GM18951 (cell line): ENCODE measurements at regions not wholly inside any gene's neighbourhood (a gene's known extent, or its start where the extent isn't known, plus 50 kb on each side); places are given as distances from the start of the nearest gene placed in this dataset.
"Not testable (repeated sequence)": the region's sequence is repeated elsewhere in the genome, so short reads cannot be mapped to it uniquely, and the experiment has no call there.

ENCODE experiments used
- POLR2A ChIP-seq: IDR thresholded peaks from 4 replicates; pipeline ENCODE4 v1.6.1; 2011; ENCODE audit warnings: mild to moderate bottlenecking; ENCODE audit not compliant: insufficient read length, insufficient read depth; ENCODE audit errors: extremely low read depth
- in situ Hi-C: fragments of 300-500 bp; cut with MboI; formaldehyde crosslinking; loops from one replicate; pipeline ENCODE4 v1.12.0; 2022; ENCODE audit warnings: low sequenced_read_pairs, mixed read lengths, inconsistent platforms; ENCODE audit not compliant: unreplicated experiment

DNA sequence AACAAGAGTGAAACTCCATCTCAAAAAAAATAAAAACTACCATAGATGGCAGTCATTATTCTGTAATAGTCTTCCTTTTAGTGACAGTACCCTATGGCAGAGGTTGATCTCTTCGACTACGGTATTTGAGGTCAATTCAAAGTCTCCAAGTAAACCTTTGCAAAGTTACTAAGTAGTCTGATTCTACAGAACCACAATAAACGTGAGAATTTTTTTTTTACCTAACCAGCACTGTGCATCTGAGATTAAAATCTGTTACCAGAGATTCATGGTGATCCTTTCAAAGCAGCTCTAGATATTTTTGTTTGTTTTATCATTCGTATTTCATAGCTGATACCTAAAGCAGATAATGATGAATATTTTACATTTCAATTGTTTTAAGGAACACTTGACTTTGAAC is 86.6 kb upstream of the CHD2 start:
- TF ChIP-seq POLR2A: no peak
- in situ Hi-C loops: no loop called here

DNA sequence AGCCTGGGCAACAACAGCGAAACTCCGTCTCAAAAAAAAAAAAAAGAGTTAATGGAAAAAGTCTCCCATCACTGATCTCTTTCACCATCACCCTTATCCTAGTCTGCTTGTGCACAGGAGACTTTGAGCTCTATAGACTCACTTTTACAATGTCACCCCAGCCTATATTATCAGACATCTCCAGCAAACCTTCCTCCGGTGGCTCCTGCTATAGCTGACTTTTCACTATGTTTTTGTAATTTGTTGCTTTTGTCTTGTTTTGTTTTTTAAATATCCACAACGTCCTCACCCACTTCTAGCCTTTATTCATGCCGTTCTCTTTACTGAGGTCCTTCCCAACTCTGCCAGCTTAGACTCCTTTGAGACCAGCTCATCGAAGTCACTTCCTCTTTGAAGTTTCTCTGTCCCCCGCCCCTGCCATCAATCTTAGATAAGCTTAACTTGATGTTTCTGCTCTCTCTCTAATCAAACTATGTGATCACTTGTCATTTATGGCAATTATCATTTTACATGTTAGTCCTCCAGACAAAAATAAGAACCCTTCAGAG is 82.7 kb upstream of the CHD2 start:
- no peak for TF ChIP-seq POLR2A
- in situ Hi-C loops: no loop called here

DNA sequence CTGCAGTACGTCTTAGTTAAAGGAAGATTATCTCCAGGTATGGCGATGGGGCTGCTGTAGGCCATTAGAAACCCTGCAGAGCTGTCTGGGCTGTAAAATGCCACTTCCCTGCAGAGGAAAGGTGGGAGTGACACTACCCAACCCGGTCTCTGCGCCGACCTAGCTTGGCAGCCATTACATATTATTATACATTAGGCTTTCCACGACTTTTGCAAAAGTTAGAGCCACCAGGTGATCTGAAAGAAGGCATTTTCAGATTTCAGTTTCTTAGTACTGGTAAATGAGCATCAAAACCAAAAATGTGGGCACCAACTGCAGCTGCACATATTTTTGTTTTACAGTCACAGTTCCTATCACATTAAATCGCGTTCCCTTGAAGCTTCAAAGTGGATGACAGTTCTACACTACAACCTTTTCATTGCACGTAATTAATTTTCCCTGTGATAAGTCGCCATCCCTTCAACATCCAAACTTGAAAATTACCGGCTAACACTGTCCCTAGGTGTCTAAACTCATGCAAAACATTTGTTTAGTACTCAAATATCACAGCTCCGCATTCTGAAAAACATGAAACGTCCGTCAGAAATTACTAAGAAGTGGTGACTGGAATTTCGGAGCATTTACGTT is 81.4 kb upstream of the CHD2 start:
- in situ Hi-C loops: no loop called here
- TF ChIP-seq POLR2A: no peak

DNA sequence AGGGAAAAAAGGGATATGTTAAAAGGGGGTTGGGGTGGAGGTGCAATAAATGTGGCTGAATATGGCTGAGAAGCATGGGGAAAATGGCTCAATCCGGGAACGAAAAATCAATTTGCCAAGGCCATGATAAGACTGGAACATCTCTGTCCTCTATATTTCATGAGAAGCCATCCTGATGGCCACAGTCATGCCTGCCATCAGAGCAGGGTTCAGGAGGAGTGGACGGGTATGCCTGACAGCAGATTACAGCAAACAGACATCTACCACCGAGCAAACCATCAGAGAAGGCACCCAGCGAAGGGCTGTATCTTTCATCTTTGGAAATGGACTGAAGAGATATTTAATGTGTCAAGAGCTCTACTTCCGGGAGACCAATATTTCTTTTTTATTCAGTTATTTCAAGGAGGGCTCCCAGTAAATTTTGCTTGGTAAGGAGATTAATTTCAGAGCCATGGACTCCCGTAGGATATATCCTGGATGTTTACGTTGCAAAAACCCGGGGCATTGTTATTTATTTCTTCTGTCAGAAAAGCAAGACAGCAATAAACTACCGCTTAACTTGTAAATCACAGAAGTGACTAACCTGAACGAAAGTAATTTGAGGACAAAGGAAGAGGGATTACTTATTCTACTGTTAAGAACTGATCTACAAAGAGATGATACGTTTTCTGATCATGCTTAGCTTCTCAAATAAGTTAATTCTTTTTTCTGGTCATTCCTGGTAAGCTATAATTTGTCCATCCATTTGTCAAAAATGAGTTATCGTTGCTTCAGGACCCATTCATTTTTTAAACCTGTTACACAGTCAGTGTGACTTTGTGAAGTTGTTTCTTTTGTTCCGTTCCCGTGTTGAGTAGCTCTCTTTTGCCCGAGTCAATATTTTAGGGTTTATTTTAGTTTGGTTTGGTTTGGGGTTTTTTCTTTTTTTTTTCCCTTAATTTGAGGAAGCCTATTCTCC is 80.6 kb upstream of the CHD2 start:
- no peak for TF ChIP-seq POLR2A
- in situ Hi-C loops: no loop called here

DNA sequence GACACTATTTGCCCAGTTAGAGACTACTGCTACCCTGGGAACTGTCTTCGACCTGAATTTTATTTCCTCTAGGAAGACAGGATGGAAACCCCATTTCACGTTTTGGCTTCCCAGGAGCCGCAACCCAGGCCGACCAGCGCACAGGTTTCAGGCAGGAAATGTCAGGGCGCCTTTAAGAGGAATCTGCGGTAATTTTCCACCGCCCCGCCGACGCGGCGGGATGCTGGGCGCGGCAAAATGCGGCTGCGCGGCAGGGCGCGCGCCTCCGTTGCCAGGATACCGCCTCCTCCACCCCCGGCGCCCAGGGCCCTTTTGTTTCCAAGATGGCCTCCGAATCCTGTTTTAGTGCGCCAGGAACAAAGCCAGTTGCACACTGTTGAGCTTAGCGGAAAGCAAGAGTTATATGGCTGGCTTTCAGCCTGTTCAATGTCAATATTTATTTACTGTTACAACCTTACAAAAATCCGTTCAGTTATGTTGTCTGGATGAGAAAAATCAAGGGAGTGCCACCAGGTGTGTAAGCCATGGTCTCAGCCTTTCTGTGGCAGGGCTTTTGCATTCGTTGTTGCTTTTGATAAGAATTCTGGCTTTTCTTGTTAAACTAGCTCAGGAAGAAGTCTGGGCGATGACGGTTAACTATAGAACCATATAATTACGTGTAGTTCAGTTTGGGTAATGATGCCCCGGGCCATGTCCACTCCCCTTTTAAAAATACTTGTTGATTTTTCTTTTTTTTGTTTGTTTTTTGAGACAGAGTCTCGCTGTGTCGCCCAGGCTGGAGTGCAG is 79.7 kb upstream of the CHD2 start:
- in situ Hi-C loops: no loop called here
- peak; percentile 58 for TF ChIP-seq POLR2A

DNA sequence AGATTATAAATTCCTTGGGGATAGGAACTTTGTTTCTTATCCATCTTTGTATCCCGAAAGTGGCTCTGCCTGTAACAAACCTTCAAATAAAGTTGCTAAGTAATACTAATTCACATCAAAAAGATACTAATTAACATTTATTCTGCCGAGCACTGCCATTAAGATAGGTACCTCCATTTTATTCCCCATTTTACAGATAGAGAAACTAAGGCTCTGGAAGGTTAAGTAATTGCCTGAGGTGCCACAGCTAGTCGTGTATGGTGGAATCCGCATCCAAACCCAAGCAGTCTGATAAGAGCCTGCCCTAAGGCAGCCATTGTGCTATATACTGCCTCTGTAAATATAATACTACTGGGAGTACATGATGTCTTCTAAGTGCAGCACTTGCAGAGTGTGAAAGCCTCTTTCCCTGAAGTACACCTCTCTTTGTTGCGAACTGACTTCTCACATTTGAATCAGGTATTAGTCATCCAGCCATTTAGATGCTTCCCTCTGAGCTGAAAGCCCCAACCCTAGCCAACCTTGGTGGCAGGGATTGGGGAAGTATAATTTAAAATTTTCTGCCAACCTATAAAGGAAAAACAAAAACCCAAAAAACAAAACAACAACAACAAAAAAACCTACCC is 78.5 kb upstream of the CHD2 start:
- in situ Hi-C loops: no loop called here
- TF ChIP-seq POLR2A: no peak

DNA sequence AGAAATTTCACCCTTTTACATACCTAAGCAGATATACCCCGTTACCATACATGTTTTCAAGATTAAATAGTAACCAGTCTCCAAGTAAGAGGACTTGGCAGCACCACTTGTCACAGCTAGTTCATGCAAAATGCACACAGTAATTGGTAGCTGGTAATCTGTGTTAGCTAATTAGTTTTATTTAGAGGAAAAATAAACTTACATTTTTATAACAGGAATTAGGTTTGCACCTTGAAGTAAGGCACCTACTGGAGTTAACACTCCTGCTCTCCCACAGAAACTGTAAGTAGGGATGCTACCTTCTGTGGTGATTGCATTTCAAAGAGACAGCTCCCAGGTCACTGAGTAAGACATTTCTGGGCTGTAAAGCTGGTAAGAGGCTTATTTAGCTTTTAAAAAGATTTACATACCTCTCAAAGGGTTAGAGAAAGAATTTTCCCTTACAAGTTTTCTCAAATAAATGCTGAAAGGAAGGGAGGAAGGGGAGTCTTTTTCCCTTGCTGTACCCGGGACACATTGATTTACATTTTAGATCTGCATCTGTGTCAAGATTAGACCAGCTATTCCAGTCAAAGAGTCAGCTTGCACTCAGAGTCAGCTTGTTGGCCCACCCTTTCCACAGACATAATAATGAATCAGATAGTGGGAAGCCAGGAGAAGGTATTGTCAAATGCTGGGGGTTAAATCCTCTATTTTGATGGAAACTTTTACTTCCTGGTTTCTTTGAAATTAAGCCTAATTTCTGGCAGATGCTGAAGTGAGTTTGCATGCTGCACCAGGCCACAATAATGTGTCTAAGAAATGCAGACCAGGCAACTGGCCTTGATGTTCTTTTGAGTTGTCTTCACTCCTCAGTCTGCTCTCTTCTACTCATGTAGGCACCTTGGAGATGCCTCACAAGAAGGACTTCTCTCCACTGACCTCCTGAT is 77.6 kb upstream of the CHD2 start:
- in situ Hi-C loops: no loop called here
- TF ChIP-seq POLR2A: no peak

DNA sequence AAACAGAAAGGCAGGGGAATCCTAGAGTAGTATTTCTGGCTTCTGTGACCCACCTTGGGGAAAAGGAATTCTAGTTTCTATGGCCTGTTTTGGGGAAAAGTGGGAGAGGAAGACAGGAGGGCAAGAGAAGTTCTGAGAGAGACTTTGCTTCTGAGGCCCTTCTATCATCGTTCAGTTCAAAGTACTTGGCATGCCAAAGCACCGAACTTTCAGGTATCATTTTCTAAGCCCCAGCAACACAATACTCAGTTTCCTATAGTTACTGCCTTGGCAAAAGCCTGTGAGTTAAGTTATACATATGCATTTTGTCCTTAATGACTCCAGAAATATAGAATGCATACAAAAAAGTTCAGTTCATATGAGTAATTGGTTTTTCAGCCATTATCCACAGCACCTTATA is 74.1 kb upstream of the CHD2 start:
- TF ChIP-seq POLR2A: no peak
- in situ Hi-C loops: no loop called here

DNA sequence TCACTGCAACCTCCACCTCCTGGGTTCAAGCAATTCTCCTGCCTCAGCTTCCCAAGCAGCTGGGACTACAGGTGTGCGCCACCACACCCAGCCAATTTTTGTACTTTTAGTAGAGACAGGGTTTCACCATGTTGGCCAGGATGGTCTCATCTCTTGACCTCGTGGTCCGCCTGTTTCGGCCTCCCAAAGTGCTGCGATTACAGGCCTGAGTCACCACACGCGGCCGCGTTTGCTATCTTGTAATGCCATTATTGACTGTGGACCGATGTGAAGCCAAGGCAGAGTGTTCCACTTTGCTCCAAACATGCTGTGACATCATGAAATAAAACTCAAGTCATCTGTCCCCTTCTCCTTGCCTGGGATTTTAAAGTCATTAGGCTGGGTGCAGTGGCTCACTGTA is 72.1 kb upstream of the CHD2 start:
- in situ Hi-C loops: not testable (repeated sequence)

DNA sequence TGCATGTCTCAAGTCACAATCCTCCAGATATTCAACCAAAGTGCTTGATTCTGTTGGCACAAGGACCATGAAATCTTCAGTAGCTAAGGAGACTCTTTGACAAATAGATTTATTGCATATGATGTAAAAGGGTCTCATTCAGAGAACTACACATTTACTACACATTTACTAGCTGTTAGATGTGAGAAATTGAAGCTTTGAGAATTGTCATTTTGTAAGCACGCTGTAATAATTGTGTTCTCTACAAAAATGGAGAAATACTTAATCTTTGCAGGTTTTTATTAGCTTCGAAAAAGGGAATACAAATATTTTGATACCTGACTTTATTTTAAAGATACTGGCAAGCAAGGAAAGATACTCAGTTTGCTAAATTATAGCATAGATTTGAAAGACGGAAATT is 70.2 kb upstream of the CHD2 start:
- in situ Hi-C loops: no loop called here

DNA sequence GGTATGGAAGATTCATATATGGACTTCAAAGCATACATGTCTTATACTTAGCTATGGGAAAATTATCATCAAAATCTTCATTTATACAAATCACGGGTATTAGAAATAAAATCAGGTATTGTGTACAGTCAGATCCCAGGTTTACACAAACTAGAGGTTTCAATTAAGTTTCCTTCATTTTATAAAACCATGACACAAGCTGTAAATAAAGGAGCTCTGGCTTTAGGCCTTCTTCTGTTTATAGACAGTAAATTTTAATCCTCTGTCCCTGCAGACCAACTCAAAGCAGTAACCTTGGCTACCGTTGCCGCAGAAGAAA is 68.8 kb upstream of the CHD2 start:
- in situ Hi-C loops: no loop called here
- no peak for TF ChIP-seq POLR2A

More for the DNA sequence above, 70.2 kb upstream of the CHD2 start:
- no peak for TF ChIP-seq POLR2A

DNA sequence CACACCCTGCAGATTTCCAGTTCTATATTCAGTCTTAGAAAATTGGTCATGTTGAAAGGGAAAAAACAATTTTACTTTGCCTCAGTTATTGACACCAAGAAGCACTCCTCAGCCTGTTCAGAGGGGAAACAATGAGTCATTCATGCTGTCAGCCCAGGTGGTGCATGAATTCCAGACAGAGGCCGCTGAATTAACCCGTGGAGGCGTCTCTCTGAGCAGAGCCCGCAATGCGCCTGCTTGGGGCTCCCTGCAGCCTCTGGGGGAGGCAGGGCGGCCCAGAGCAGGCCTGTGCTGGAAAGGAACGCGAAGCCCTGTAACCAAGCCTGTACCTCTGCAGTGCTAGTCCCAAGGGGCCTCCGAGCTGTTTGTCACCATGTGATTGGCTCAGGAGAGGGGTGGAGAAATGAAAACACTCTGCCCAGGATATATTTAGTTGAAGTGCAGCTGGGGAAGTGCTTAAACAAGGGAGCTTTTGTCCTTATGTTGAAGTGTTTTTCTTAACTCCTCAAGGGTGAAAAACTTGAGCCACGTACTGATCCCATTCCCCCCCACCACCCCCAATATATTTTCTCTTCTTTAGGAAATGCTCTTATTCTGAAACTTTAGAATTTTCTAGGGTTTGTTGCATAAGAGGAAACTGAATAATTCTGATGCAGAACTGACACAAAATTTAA is 68.3 kb upstream of the CHD2 start:
- in situ Hi-C loops: no loop called here
- peak; percentile 94 for TF ChIP-seq POLR2A

DNA sequence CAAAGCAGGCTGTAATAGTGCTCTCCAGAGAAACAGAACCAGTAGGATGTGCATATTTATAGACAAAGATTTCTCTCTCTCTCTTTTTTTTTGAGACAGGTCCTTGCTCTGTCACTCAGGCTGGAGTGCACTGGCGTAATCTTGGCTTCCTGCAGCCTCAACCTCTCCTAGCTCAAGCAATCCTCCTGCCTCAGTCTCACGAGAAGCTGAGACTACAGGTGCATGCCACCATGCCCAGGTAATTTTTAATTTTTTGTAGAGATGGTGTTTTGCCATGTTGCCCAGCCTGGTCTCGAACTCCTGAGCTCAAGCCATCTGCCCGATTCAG is 67.1 kb upstream of the CHD2 start:
- TF ChIP-seq POLR2A: no peak
- in situ Hi-C loops: no loop called here
